ENCODE measurements at regions not wholly inside any gene's neighbourhood (a gene's known extent, or its start where the extent isn't known, plus 50 kb on each side); places are given as distances from the start of the nearest gene placed in this dataset.
"Not testable (repeated sequence)": the region's sequence is repeated elsewhere in the genome, so short reads cannot be mapped to it uniquely, and the experiment has no call there.

DNA sequence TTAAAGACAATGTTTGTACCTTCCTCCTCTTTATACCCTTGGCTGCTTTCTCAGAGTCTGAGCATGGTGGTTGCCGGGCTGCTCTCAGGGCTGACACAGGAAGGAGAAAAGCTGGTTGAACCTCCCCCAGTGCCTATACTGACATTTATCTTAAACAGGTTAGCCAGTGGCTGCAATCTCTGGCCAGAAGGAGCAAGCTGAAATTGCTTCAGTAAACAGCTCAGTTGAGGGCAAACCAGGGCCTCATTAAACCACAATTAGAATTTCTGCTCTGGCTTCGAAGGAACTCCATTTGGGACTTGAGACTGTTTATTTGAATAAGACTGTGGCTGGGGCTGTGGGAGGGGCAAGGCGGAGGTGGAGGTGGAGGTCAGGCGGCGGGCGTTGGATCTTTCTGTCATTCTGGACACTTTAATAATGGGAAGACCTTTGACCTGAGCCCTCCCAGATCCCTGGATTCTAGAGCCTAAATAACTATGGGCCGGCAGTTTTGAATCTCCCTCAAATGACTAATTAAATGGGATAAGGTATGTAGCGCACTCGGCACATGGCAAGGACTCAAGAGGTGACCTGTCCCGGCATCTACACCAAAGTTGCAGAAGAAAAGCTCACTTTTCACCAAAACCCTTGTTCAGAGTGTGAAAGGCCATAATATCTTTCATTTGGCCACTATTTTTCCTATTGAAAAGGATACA lies 120.6 kb upstream of the MYCN start:
- Mint-ChIP-seq H3K27ac (ENCODE audit: unreplicated experiment) (no peak overlapping the region), H3K36me3 (ENCODE audit: low read depth) (no peaks in the 10 kb centered on the region), H3K27me3 (ENCODE audit: low read depth) (peaks cover 17% of the 10 kb centered on the region), H3K4me3 (ENCODE audit: unreplicated experiment) (no peak overlapping the region), H3K4me1 (ENCODE audit: low read depth) (peaks cover 4% of the 10 kb centered on the region), H3K9me3 (ENCODE audit: low read depth) (no peaks in the 10 kb centered on the region)
- no peak for DNase-seq (ENCODE audit: low spot score)
- TF ChIP-seq CTCF (IDR thresholded peaks at IDR 0.05) = no peak

- TF ChIP-seq CTCF (IDR thresholded peaks at IDR 0.05) = no peak
- Mint-ChIP-seq H3K27ac (ENCODE audit: unreplicated experiment) (no peak overlapping the region), H3K4me1 (ENCODE audit: low read depth) (no peaks in the 10 kb centered on the region), H3K9me3 (ENCODE audit: low read depth) (no peaks in the 10 kb centered on the region), H3K4me3 (ENCODE audit: unreplicated experiment) (no peak overlapping the region), H3K27me3 (ENCODE audit: low read depth) (peaks cover 20% of the 10 kb centered on the region), H3K36me3 (ENCODE audit: low read depth) (no peaks in the 10 kb centered on the region)
- no peak for DNase-seq (ENCODE audit: low spot score)
These were observed 120.1 kb upstream of the MYCN start for GRCh38 chr2:15820257-15820566.

DNA sequence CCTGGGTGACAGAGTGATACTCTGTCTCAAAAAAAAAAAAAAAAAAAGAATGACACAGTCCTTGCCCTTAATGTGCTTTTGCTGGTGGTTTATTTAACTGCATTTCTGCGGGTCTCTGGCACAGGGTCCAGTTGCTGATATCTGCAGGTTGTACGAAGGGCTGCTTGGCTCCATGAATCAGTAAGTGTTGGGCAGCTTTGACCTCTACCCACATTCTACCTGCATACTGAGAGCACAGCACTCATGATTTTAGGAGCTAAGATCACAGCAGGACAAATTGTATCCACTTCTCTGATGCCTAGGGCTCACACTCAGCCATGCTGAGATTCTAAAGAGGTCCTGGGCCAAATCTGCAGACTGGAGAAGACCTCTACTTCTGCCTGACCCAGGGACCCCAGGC lies 119.4 kb upstream of the MYCN start:
- Mint-ChIP-seq H3K27me3 (ENCODE audit: low read depth) (peaks cover 27% of the 10 kb centered on the region), H3K4me1 (ENCODE audit: low read depth) (peaks cover 4% of the 10 kb centered on the region), H3K9me3 (ENCODE audit: low read depth) (no peaks in the 10 kb centered on the region)

DNA sequence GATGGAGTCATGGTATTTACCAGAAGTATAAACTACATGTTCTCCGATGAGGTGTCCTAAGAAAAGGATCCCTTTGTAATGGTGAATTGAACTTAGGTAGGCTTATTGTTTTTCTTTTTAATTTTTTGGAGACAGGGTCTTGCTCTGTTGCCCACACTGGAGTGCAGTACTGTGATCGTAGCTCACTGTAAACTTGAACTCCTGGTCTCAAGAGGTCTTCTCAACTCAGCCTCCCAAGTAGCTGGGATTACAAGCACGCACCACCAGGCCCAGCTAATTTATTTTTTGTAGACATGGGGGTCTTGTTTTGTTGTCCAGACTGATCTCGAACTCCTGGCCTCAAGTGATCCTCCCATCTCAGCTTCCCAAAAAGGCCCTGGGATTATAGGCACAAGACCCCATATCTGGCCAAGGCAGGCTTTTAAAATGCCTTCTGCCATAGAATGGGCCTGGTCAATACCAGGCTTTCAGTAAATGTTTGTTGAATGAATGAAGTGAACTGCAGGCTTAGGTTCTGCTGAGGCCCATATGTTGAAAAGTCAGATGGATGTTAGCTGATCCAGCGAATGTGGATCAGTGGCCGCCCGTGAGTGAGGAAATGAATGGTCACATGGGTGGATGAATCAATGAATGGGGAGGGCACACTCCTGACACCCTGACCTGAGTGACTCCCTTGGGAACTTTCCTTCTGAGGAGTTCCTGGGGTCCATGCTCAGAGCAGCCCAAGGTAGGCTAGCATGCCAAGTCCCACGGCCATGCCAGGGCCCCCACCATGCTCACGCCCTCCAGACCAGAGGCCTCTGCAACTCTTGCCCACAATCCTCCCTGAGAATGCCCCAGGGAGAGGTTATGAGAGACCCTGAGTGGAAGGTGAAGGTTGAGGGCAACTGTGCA lies 118.0 kb upstream of the MYCN start:
- no peaks in the 10 kb centered on the region for H3K36me3 Mint-ChIP-seq (ENCODE audit: low read depth)
- peaks cover 5% of the 10 kb centered on the region for H3K4me1 Mint-ChIP-seq (ENCODE audit: low read depth)
- no peak overlapping the region for H3K27ac Mint-ChIP-seq (ENCODE audit: unreplicated experiment)
- DNase-seq (ENCODE audit: low spot score) = no peak
- H3K9me3 Mint-ChIP-seq (ENCODE audit: low read depth) = no peaks in the 10 kb centered on the region
- no peak overlapping the region for H3K4me3 Mint-ChIP-seq (ENCODE audit: unreplicated experiment)
- H3K27me3 Mint-ChIP-seq (ENCODE audit: low read depth) = peaks cover 22% of the 10 kb centered on the region
- no peak for TF ChIP-seq CTCF (IDR thresholded peaks at IDR 0.05)

More for the DNA sequence above, 119.4 kb upstream of the MYCN start:
- Mint-ChIP-seq H3K27ac (ENCODE audit: unreplicated experiment) (no peak overlapping the region), H3K36me3 (ENCODE audit: low read depth) (no peaks in the 10 kb centered on the region), H3K4me3 (ENCODE audit: unreplicated experiment) (no peak overlapping the region)
- DNase-seq (ENCODE audit: low spot score) = no peak
- TF ChIP-seq CTCF (IDR thresholded peaks at IDR 0.05) = no peak

GRCh38 chr2:15823459-15824396 lies 116.6 kb upstream of the MYCN start:
- Mint-ChIP-seq H3K9me3 (ENCODE audit: low read depth) (no peaks in the 10 kb centered on the region), H3K4me1 (ENCODE audit: low read depth) (peaks cover 5% of the 10 kb centered on the region), H3K27me3 (ENCODE audit: low read depth) (peaks cover 18% of the 10 kb centered on the region), H3K27ac (ENCODE audit: unreplicated experiment) (no peak overlapping the region), H3K36me3 (ENCODE audit: low read depth) (no peaks in the 10 kb centered on the region), H3K4me3 (ENCODE audit: unreplicated experiment) (no peak overlapping the region)
- DNase-seq (ENCODE audit: low spot score) = no peak
- TF ChIP-seq CTCF (IDR thresholded peaks at IDR 0.05) = no peak

DNA sequence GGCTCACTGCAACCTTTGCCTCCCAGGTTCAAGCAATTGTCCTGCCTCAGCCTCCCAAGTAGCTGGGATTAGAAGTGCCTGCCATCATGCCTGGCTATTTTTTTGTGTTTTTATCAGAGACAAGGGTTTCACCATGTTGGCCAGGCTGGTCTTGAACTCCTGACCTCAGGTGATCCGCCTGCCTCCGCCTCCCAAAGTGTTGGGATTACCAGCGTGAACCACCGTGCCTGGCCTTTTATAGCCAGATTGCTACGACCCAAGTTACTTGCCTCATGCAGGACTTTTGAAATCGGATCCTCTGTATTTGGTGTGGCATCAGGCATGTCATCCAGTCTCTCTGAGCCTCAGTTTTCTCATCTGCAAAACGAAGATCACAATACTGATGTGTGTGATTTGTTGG lies 115.9 kb upstream of the MYCN start:
- H3K27ac Mint-ChIP-seq (ENCODE audit: unreplicated experiment); H3K4me1 Mint-ChIP-seq (ENCODE audit: low read depth): not testable (repeated sequence)

More for the DNA sequence above, 115.9 kb upstream of the MYCN start:
- DNase-seq (ENCODE audit: low spot score); H3K4me3 Mint-ChIP-seq (ENCODE audit: unreplicated experiment); H3K9me3 Mint-ChIP-seq (ENCODE audit: low read depth); H3K36me3 Mint-ChIP-seq (ENCODE audit: low read depth): not testable (repeated sequence)
- H3K27me3 Mint-ChIP-seq (ENCODE audit: low read depth) = peaks cover 18% of the 10 kb centered on the region

All from chondrocyte (in vitro differentiated cells).